GM12864 (cell line): ENCODE measurements at regions not wholly inside any gene's neighbourhood (a gene's known extent, or its start where the extent isn't known, plus 50 kb on each side); places are given as distances from the start of the nearest gene placed in this dataset.

ENCODE experiments used
- DNase-seq: peaks from one replicate; pipeline ENCODE4 v3.0.0-alpha.2; 2011; ENCODE audit warnings: low read depth
- H3K4me3 ChIP-seq: 2 replicates; pipeline ENCODE4 v1.5.1; 2011; ENCODE audit warnings: mild to moderate bottlenecking, low read depth, low read length, control low read depth
- CTCF ChIP-seq: IDR thresholded peaks from 2 replicates; pipeline ENCODE4 v1.5.1; 2011; ENCODE audit warnings: low read depth, mild to moderate bottlenecking, moderate library complexity, low read length, control low read depth, inconsistent platforms; ENCODE audit errors: missing control alignments

- no peak overlapping the region for H3K4me3 ChIP-seq
- TF ChIP-seq CTCF, result no peak
- no peak for DNase-seq
Observed at GRCh38 chr16:86748652-86749051, 170.3 kb downstream of the FOXL1 start.

DNA sequence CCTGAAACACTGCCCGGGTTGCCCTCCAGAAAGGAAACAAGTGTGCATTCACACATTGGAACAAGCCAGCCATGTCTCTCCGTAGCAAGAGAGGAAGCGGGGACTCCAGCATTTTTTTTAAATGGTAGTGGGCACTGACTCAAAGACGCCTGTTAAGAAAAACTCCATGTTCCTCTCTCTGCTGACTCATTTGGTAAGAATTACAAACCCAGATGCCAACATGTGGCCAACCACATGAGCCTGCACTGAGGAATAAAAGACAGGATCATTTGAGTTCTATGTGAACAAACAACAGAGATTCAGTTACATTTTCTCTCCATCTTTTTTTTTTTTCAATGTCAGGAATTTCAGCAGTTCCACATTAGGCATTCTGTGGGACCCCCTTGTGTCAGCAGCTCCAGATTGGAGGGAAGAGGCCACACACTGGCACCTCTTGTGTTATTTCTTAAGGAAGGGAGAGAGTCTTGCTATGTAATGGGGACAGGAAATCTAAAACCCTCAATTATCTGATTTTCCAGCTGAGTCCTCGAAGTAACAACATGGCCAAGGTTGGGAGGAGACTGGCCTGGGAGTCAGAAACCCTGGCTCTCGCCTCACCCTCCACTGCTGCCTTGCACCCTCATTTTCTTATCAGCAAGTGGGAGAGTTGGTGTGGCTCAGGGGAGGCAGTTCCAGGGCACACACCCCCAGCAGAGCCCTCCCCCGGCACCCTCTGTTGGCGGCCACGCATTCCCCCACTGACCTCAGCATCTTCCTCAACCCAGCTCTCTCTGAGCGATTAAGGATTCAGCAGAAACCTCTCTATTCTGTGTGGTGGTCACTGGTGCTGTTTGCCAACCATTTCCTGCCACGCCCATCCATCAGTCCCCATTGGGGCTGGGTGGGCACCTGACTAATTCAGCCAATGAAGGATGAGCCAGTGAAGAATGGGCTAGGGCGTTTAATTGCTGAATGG is 173.0 kb downstream of the FOXL1 start:
- no peak for TF ChIP-seq CTCF
- no peak for DNase-seq
- no peak overlapping the region for H3K4me3 ChIP-seq

DNA sequence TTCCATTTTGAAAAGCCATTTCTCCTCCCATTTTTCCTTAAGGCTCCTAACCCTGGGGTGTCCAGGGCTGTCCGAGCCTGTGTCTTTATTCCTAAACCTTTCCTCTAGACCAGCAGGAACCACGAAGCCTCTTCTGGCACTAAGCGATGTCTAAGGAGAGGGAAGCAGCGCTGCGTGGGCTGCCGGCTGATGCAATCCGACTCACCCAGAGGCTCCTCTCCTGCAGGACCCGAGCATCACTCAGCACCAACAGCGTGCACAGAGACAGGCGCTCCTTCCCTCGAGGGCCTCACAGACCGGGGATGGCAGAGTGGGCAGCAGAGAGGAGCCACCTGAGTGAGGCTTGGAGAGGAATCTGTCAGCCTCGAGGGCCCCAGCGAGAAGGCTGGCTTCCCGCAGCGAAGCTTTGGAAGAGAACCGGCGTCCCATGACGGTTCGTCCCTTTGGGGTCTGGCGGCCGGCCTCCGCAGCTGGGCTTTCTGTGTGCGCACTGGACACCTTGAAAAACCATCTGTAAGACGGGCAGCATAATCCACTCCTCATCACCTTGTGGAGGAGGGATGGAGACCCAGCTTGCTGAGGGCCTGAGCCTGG is 174.3 kb downstream of the FOXL1 start:
- H3K4me3 ChIP-seq, result no peak overlapping the region
- no peak for DNase-seq
- TF ChIP-seq CTCF, result no peak

GRCh38 chr16:86753399-86753798 is 175.1 kb downstream of the FOXL1 start:
- no peak for DNase-seq
- no peak for TF ChIP-seq CTCF
- H3K4me3 ChIP-seq, result no peak overlapping the region

- DNase-seq, result no peak
- no peak overlapping the region for H3K4me3 ChIP-seq
- no peak for TF ChIP-seq CTCF
Observed at GRCh38 chr16:86755571-86756006, 177.2 kb downstream of the FOXL1 start.

DNA sequence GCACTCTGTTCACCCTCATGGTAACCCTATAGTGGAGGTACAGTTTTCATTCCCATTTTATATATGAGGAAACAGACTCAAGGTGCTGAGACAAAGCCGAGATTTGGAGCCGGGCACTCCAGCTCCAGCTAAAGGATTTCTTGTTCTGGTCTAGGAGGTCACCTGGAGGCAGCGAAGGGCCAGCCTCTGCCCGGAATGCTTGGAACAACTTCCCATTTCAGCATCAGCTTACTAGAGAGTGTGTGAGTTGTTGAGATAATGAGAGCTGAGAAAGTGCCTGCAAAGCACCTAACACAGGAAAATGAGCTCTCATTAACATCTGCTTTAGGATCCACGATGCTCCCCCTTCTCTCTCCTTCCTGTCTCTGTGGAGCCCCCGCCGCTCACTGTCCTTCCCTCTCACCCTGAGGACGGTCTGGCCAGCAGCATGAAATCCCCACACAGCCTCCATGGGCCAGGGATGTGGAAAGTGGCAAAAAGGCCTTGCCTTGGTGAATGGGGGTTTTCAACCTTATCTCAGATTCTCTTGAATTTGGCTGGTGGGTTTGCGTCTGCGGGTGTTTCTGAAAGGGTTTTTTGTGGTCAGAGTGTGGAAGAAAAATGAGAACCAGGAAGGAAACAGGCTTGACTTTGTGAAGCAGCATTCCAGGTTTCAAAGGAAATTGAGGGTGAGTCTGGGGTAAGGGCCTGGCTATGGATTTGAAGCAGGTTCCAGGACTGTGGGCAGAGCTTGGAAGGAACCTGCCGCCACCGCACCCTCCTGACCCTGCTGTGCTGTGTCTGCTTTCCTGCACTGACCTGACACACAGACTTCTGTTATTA is 178.7 kb downstream of the FOXL1 start:
- TF ChIP-seq CTCF, result no peak
- no peak overlapping the region for H3K4me3 ChIP-seq
- DNase-seq, result no peak
